HG02759 (cell line): ENCODE measurements at regions not wholly inside any gene's neighbourhood (a gene's known extent, or its start where the extent isn't known, plus 50 kb on each side); places are given as distances from the start of the nearest gene placed in this dataset.

Experiments used
- ATAC-seq: cut with Tn5 transposase; IDR thresholded peaks from one replicate; pipeline ENCODE4 v1.9.1; 2021; ENCODE audit warnings: mild to moderate bottlenecking, moderate library complexity; ENCODE audit not compliant: unreplicated experiment

- ATAC-seq: no peak
Measured at GRCh38 chr4:176441594-176441993, 121.8 kb downstream of the SPCS3 start.

GRCh38 chr4:176443117-176443516 lies 123.4 kb downstream of the SPCS3 start:
- ATAC-seq: no peak

- no peak for ATAC-seq
Measured at GRCh38 chr4:176443646-176444409, 124.1 kb downstream of the SPCS3 start.

GRCh38 chr4:176444741-176445140 lies 125.0 kb downstream of the SPCS3 start:
- no peak for ATAC-seq

- no peak for ATAC-seq
Measured at GRCh38 chr4:176448761-176449160, 129.0 kb downstream of the SPCS3 start.

- ATAC-seq: no peak
Measured at GRCh38 chr4:176451443-176451842, 131.7 kb downstream of the SPCS3 start.

- ATAC-seq: no peak
Measured at GRCh38 chr4:176453079-176453478, 133.3 kb downstream of the SPCS3 start.

- ATAC-seq: no peak
Measured at GRCh38 chr4:176453658-176454057, 133.9 kb downstream of the SPCS3 start.

GRCh38 chr4:176464748-176465147 lies 145.0 kb downstream of the SPCS3 start:
- peak; percentile 97 for ATAC-seq

GRCh38 chr4:176467001-176467400 lies 147.2 kb downstream of the SPCS3 start:
- no peak for ATAC-seq

GRCh38 chr4:176469546-176469945 lies 149.8 kb downstream of the SPCS3 start:
- ATAC-seq: no peak

- ATAC-seq: no peak
Measured at GRCh38 chr4:176470671-176471070, 150.9 kb downstream of the SPCS3 start.

GRCh38 chr4:176475067-176475466 lies 155.3 kb downstream of the SPCS3 start:
- ATAC-seq: no peak

- no peak for ATAC-seq
Measured at GRCh38 chr4:176478076-176478475, 158.3 kb downstream of the SPCS3 start.

- ATAC-seq: no peak
Measured at GRCh38 chr4:176479767-176480166, 160.0 kb downstream of the SPCS3 start.

- ATAC-seq: no peak
Measured at GRCh38 chr4:176482972-176483371, 163.2 kb downstream of the SPCS3 start.

- ATAC-seq: no peak
Measured at GRCh38 chr4:176484301-176484984, 164.7 kb downstream of the SPCS3 start.

- no peak for ATAC-seq
Measured at GRCh38 chr4:176489001-176489400, 169.2 kb downstream of the SPCS3 start.

GRCh38 chr4:176492646-176493302 lies 173.0 kb downstream of the SPCS3 start:
- peak; percentile 100 for ATAC-seq

GRCh38 chr4:176498617-176499256 lies 179.0 kb downstream of the SPCS3 start:
- no peak for ATAC-seq

- ATAC-seq: no peak
Measured at GRCh38 chr4:176499518-176499917, 179.8 kb downstream of the SPCS3 start.
